ENCODE measurements at regions not wholly inside any gene's neighbourhood (a gene's known extent, or its start where the extent isn't known, plus 50 kb on each side); places are given as distances from the start of the nearest gene placed in this dataset.

GRCh38 chr4:4919927-4920326, 60.5 kb downstream of the MSX1 start:
- ATAC-seq (no peak), DNase-seq (peak in 1 of 2 donors; percentile 17)
- in situ Hi-C loops (cut with MboI; ENCODE audit: low sequenced_read_pairs in 4 of 4) = no loop called here
- intact Hi-C loops (cut with DNase I; ENCODE audit: low total_unique reads) = no loop called here
- H3K36me3 ChIP-seq = no peaks in the 10 kb centered on the region
- H3K9me3 ChIP-seq = no peaks in the 10 kb centered on the region
- H3K27ac ChIP-seq = no peak overlapping the region
- no peak for TF ChIP-seq POLR2A (IDR thresholded peaks at IDR 0.05)
- TF ChIP-seq, protein P1, sequence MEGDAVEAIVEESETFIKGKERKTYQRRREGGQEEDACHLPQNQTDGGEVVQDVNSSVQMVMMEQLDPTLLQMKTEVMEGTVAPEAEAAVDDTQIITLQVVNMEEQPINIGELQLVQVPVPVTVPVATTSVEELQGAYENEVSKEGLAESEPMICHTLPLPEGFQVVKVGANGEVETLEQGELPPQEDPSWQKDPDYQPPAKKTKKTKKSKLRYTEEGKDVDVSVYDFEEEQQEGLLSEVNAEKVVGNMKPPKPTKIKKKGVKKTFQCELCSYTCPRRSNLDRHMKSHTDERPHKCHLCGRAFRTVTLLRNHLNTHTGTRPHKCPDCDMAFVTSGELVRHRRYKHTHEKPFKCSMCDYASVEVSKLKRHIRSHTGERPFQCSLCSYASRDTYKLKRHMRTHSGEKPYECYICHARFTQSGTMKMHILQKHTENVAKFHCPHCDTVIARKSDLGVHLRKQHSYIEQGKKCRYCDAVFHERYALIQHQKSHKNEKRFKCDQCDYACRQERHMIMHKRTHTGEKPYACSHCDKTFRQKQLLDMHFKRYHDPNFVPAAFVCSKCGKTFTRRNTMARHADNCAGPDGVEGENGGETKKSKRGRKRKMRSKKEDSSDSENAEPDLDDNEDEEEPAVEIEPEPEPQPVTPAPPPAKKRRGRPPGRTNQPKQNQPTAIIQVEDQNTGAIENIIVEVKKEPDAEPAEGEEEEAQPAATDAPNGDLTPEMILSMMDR (IDR thresholded peaks at IDR 0.05 in 4 of 5, conservative IDR thresholded peaks at IDR 0.05 in 1 of 5) = no peak
- no peaks in the 10 kb centered on the region for H3K4me1 ChIP-seq
- H3K4me3 ChIP-seq = no peak overlapping the region
- H3K27me3 ChIP-seq = no peaks in the 10 kb centered on the region

DNA sequence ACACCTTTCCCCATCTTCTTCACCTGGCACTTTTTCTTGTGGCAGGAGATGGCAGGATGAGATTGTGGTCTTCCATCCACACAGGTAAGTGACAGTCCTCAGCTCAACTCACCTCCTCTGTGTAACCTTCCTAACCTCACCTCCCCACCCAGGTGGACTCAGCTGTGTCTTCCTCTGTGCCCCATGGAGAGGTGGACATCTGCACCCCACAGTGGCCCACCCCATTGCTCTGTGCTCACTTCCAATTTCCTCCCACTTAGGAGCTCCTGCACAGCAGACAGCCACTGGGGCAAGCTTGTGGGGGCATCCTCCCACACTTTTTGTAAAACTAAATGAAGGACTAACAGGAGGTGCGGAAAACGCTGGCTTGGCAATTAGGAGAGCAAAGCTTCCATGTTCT, 61.6 kb downstream of the MSX1 start:
- ATAC-seq = no peak
- Histone ChIP-seq H3K4me3 (no peak overlapping the region), H3K27ac (no peak overlapping the region), H3K9me3 (no peaks in the 10 kb centered on the region), H3K4me1 (no peaks in the 10 kb centered on the region), H3K27me3 (no peaks in the 10 kb centered on the region), H3K36me3 (no peaks in the 10 kb centered on the region)
- DNase-seq = no peak
- in situ Hi-C loops (cut with MboI; ENCODE audit: low sequenced_read_pairs in 4 of 4) (no loop called here), intact Hi-C loops (cut with DNase I; ENCODE audit: low total_unique reads) (no loop called here)
- TF ChIP-seq, protein P1 (IDR thresholded peaks at IDR 0.05 in 4 of 5, conservative IDR thresholded peaks at IDR 0.05 in 1 of 5) = no peak
- TF ChIP-seq POLR2A (IDR thresholded peaks at IDR 0.05) = no peak

- ATAC-seq = no peak
- in situ Hi-C loops (cut with MboI; ENCODE audit: low sequenced_read_pairs in 4 of 4) = no loop called here
Measured at GRCh38 chr4:4922441-4922840, 63.0 kb downstream of the MSX1 start.

GRCh38 chr4:4923201-4923600, 63.7 kb downstream of the MSX1 start:
- Histone ChIP-seq H3K36me3 (no peaks in the 10 kb centered on the region), H3K4me1 (no peaks in the 10 kb centered on the region), H3K9me3 (no peaks in the 10 kb centered on the region), H3K27me3 (no peaks in the 10 kb centered on the region), H3K27ac (no peak overlapping the region), H3K4me3 (no peak overlapping the region)
- no peak for ATAC-seq
- intact Hi-C loops (cut with DNase I; ENCODE audit: low total_unique reads) (no loop called here), in situ Hi-C loops (cut with MboI; ENCODE audit: low sequenced_read_pairs in 4 of 4) (no loop called here)
- no peak for DNase-seq
- TF ChIP-seq, protein P1 (IDR thresholded peaks at IDR 0.05 in 4 of 5, conservative IDR thresholded peaks at IDR 0.05 in 1 of 5) = no peak
- TF ChIP-seq POLR2A (IDR thresholded peaks at IDR 0.05) = no peak

More at GRCh38 chr4:4922441-4922840, 63.0 kb downstream of the MSX1 start:
- Histone ChIP-seq H3K27ac (no peak overlapping the region), H3K36me3 (no peaks in the 10 kb centered on the region), H3K4me1 (no peaks in the 10 kb centered on the region), H3K4me3 (no peak overlapping the region), H3K9me3 (no peaks in the 10 kb centered on the region), H3K27me3 (no peaks in the 10 kb centered on the region)
- DNase-seq = no peak
- intact Hi-C loops (cut with DNase I; ENCODE audit: low total_unique reads) = no loop called here
- no peak for TF ChIP-seq POLR2A (IDR thresholded peaks at IDR 0.05)
- TF ChIP-seq, protein P1 (IDR thresholded peaks at IDR 0.05 in 4 of 5, conservative IDR thresholded peaks at IDR 0.05 in 1 of 5) = no peak

- Histone ChIP-seq H3K27ac (no peak overlapping the region), H3K36me3 (no peaks in the 10 kb centered on the region), H3K27me3 (no peaks in the 10 kb centered on the region), H3K4me1 (no peaks in the 10 kb centered on the region), H3K4me3 (no peak overlapping the region), H3K9me3 (no peaks in the 10 kb centered on the region)
- intact Hi-C loops (cut with DNase I; ENCODE audit: low total_unique reads) = no loop called here
- ATAC-seq = no peak
- TF ChIP-seq, protein P1 (IDR thresholded peaks at IDR 0.05 in 4 of 5, conservative IDR thresholded peaks at IDR 0.05 in 1 of 5) = no peak
- no peak for TF ChIP-seq POLR2A (IDR thresholded peaks at IDR 0.05)
- no peak for DNase-seq
- in situ Hi-C loops (cut with MboI; ENCODE audit: low sequenced_read_pairs in 4 of 4) = no loop called here
Measured at GRCh38 chr4:4930677-4931076, 71.2 kb downstream of the MSX1 start.
